ENCODE measurements at regions not wholly inside any gene's neighbourhood (a gene's known extent, or its start where the extent isn't known, plus 50 kb on each side); places are given as distances from the start of the nearest gene placed in this dataset.

- Histone ChIP-seq H2AK5ac (ENCODE audit: low read depth, low read length) (no peak overlapping the region), H3K56ac (replicated peaks; ENCODE audit: insufficient read length, low read depth, low read length) (no peak overlapping the region), H2BK20ac (ENCODE audit: low read length) (no peak overlapping the region), H3K4me3 (ENCODE audit: extremely low read depth in 1 of 4, insufficient read depth in 2 of 4, low read depth in 3 of 4, low read length in 4 of 4) (no peak overlapping the region), H2BK12ac (ENCODE audit: low read depth, low read length) (no peak overlapping the region), H3K14ac (ENCODE audit: insufficient read length) (no peak overlapping the region), H3K27ac (ENCODE audit: low read depth, low read length) (no peak overlapping the region), H4K20me1 (replicated peaks in 1 of 2; ENCODE audit: control insufficient read depth in 1 of 2, insufficient read depth in 2 of 2, low read length in 2 of 2) (no peaks in the 10 kb centered on the region), H3K36me3 (ENCODE audit: control insufficient read depth in 2 of 4, insufficient read depth in 4 of 4, low read length in 3 of 4) (no peaks in the 10 kb centered on the region), H3K23ac (ENCODE audit: insufficient read length) (no peak overlapping the region), H3K4me2 (ENCODE audit: insufficient read depth in 1 of 2, low read depth in 2 of 2, low read length in 2 of 2) (no peak overlapping the region), H3K27me3 (replicated peaks in 1 of 4; ENCODE audit: control insufficient read depth in 3 of 4, extremely low read depth in 1 of 4, insufficient read depth in 3 of 4, low read length in 3 of 4) (no peaks in the 10 kb centered on the region), H3K4me1 (replicated peaks in 1 of 4; ENCODE audit: control insufficient read depth in 3 of 4, insufficient read depth in 4 of 4, low read length in 3 of 4) (no peaks in the 10 kb centered on the region), H3K18ac (ENCODE audit: extremely low read depth, low read length) (no peak overlapping the region), H3K79me2 (ENCODE audit: control insufficient read depth in 1 of 2, insufficient read depth in 2 of 2, low read length in 2 of 2) (no peaks in the 10 kb centered on the region), H2BK15ac (ENCODE audit: low read length) (no peak overlapping the region), H3K9me3 (ENCODE audit: insufficient read depth in 2 of 2, low read depth in 1 of 2, low read length in 1 of 2) (peaks cover 0 to 3% of the 10 kb centered on the region in 2 experiments; a peak in 1 of 4 replicates), H4K91ac (replicated peaks; ENCODE audit: insufficient read length, low read length) (no peak overlapping the region), H2BK5ac (ENCODE audit: low read depth, low read length) (no peak overlapping the region), H4K8ac (ENCODE audit: extremely low read depth, insufficient read depth, low read length) (no peak overlapping the region), H4K5ac (ENCODE audit: insufficient read length, low read depth, low read length) (no peak overlapping the region), H3K4ac (replicated peaks; ENCODE audit: insufficient read length, low read depth, low read length) (no peak overlapping the region), H3K23me2 (ENCODE audit: low read depth, low read length) (no peaks in the 10 kb centered on the region; the same call in 1 of the 2 replicates), H2AFZ (ENCODE audit: low read length) (no peak overlapping the region), H3K9ac (replicated peaks in 1 of 4; ENCODE audit: extremely low read depth in 1 of 4, low read depth in 3 of 4, low read length in 3 of 4) (no peak overlapping the region), H2BK120ac (replicated peaks; ENCODE audit: low read depth, low read length) (no peak overlapping the region), H3K79me1 (ENCODE audit: low read depth, low read length) (no peaks in the 10 kb centered on the region)
- FAIRE-seq (no peak), DNase-seq (ENCODE audit: low read depth in 1 of 2, low spot score in 2 of 2) (no peak)
- POLR2A ChIA-PET (ENCODE audit: partially characterized antibody): no interaction called here
- CTCF ChIA-PET (ENCODE audit: partially characterized antibody): interaction anchor here (2.2 kb wide), 1 partner anchor 106 kb away, joined by 5 read pairs; no protein-coding TSS in a partner anchor
- WGBS, 2 experiments (ENCODE audit: extremely low coverage in 1 of 2, insufficient coverage in 1 of 2, insufficient read length in 1 of 2, insufficient replicate concordance in 2 of 2, low coverage in 1 of 2, low lambda C conversion rate in 2 of 2, missing lambda C conversion rate in 1 of 2): 90% methylated on average over 1 of the region's 1 CpG; no CpG with 5 or more reads in 1 of the 2 experiments
- TF ChIP-seq USF2 (IDR thresholded peaks at IDR 0.05; ENCODE audit: low read length): no peak
- TF ChIP-seq BACH1 (IDR thresholded peaks at IDR 0.05; ENCODE audit: low read length): no peak
Observed at GRCh38 chr3:3305841-3306240, 126.3 kb upstream of the CRBN start.

All from H1 (cell line).